Inferior parietal cortex (tissue), 1 donor: ENCODE measurements at regions not wholly inside any gene's neighbourhood (a gene's known extent, or its start where the extent isn't known, plus 50 kb on each side); places are given as distances from the start of the nearest gene placed in this dataset.

Source experiments
- DNase-seq: peaks from one replicate; pipeline ENCODE4 v3.0.0-alpha.2; 2016; ENCODE audit errors: extremely low spot score

DNA sequence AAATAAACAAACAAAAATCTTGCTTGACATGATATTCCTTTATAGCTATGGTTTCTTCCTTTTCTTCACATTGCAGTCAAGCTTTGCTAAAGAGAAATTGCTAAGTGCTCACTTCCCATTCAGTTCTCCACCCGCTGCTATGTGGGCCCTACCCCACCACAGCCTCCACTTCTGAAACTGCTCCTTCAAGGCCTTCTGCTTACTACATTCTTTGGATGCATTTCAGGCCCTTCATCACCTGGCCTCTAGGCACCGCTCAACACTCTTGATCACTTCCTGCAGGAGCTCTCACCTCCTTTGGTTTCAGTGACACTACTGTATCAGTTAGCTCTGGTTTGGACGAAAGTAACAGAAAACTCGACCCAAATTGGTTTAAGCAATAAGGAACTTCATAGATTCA is 72.4 kb downstream of the KLF5 start:
- no peak for DNase-seq

DNA sequence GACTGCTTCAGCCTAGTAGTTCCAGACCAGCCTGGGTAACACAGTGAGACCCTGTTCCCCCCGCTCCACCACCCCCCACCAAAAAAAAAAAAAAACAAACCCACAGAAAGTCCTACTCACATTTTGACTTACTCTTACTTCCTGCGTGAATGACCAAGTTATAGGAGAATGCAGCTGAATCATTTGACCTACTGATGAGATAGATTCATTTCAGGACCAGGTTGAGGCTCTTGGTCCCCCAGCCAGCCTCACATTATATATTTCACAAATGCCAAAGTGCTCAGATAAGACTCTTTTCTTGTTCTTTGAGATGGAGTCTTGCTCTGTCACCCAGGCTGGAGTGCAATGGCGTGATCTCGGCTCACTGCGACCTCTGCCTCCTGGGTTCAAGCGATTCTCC is 70.2 kb downstream of the KLF5 start:
- DNase-seq, result no peak
